Endothelial cell of umbilical vein (primary cell): ENCODE measurements at regions not wholly inside any gene's neighbourhood (a gene's known extent, or its start where the extent isn't known, plus 50 kb on each side); places are given as distances from the start of the nearest gene placed in this dataset.
A peak's percentile ranks its signal among the peaks of the same experiment; 100 is the strongest.
"Not testable (repeated sequence)": the region's sequence is repeated elsewhere in the genome, so short reads cannot be mapped to it uniquely, and the experiment has no call there.

Experiments used
- BruUV-seq: library from RNA; stranded (reverse); fragments of 400-500 nt; replicated peaks from 2 replicates; lab custom pipeline; 2021; lab: Mats Ljungman, UMichigan
- CTCF ChIA-PET: fragments of 300-600, 350-600 bp; sonication (Branson Sonifier 250); formaldehyde crosslinking; loops from one replicate; lab custom pipeline; 2021; ENCODE audit warnings: antibody characterized with exemption, inconsistent platforms; lab: Charles Lee
- POLR2A ChIA-PET: fragments of 300-600, 350-600 bp; sonication (Branson Sonifier 250); formaldehyde crosslinking; loops from one replicate; lab custom pipeline; 2021; ENCODE audit warnings: antibody characterized with exemption, inconsistent platforms; lab: Charles Lee
- DNase-seq: peaks from one replicate; pipeline ENCODE4 v3.0.0-alpha.2; 2011; ENCODE audit warnings: low read depth, low spot score
- FAIRE-seq: peaks from 2 replicates; lab custom pipeline; 2011; peaks lifted over from hg19 to GRCh38; lab: Jason Lieb, UNC
- H2AFZ ChIP-seq: 2 replicates; pipeline ENCODE4 v1.6.0; 2012; ENCODE audit warnings: low read depth, low read length, control low read depth, inconsistent platforms
- H3K27ac ChIP-seq: 2 replicates; pipeline ENCODE4 v1.5.1; 2011; ENCODE audit warnings: low read depth, mild to moderate bottlenecking, control low read depth, low read length, moderate library complexity; ENCODE audit not compliant: insufficient read depth
- H3K27me3 ChIP-seq, 2 experiments: 2 replicates each; pipeline versions ENCODE4 v1.6.0 to v1.6.1; 2011; ENCODE audit warnings: low read length in 2 of 2, mixed read lengths in 1 of 2; ENCODE audit not compliant: control insufficient read depth in 2 of 2, insufficient read depth in 2 of 2
- H3K36me3 ChIP-seq, 2 experiments: 2 replicates in 1 of 2; 3 replicates in 1 of 2; pipeline ENCODE4 v1.5.1; 2011; ENCODE audit warnings: low read length in 2 of 2, mild to moderate bottlenecking in 1 of 2, moderate library complexity in 1 of 2; ENCODE audit not compliant: control insufficient read depth in 2 of 2, insufficient read depth in 2 of 2; ENCODE audit errors: extremely low read depth in 1 of 2
- H3K4me1 ChIP-seq: 3 replicates; pipeline ENCODE4 v1.5.1; 2011; ENCODE audit warnings: mild to moderate bottlenecking, low read length; ENCODE audit not compliant: control insufficient read depth, insufficient read depth; ENCODE audit errors: extremely low read depth
- H3K4me2 ChIP-seq: 2 replicates; pipeline ENCODE4 v1.6.1; 2011; ENCODE audit warnings: low read length, control low read depth, mixed read lengths; ENCODE audit not compliant: insufficient read depth
- H3K4me3 ChIP-seq, 3 experiments: fragments of 200-600 bp in 1 of 3; sonication (generic), shearing (Covaris generic) in 1 of 3; replicated peaks in 1 of 3; 2 replicates each; pipeline ENCODE4 v1.5.1; 2011 to 2016; ENCODE audit warnings: control low read depth in 3 of 3, low read length in 3 of 3, mild to moderate bottlenecking in 2 of 3, inconsistent platforms in 1 of 3, low read depth in 1 of 3, moderate library complexity in 1 of 3; ENCODE audit not compliant: insufficient read depth in 1 of 3
- H3K79me2 ChIP-seq: 2 replicates; pipeline ENCODE4 v1.6.0; 2012; ENCODE audit warnings: low read length, inconsistent platforms; ENCODE audit not compliant: control insufficient read depth, insufficient read depth
- H3K9ac ChIP-seq: replicated peaks from 2 replicates; pipeline ENCODE3; 2011; ENCODE audit warnings: low read length, control low read depth; ENCODE audit not compliant: insufficient read depth; ENCODE audit errors: extremely low read depth
- H3K9me1 ChIP-seq: replicated peaks from 3 replicates; pipeline ENCODE4 v1.6.0; 2011; ENCODE audit warnings: mild to moderate bottlenecking, low read length; ENCODE audit not compliant: control insufficient read depth, insufficient read depth; ENCODE audit errors: extremely low read depth
- H3K9me3 ChIP-seq: replicated peaks from 2 replicates; pipeline ENCODE4 v1.5.1; 2012; ENCODE audit warnings: low read length, inconsistent platforms; ENCODE audit not compliant: control insufficient read depth, insufficient read depth
- H4K20me1 ChIP-seq: replicated peaks from 2 replicates; pipeline ENCODE3; 2011; ENCODE audit warnings: mild to moderate bottlenecking, low read length; ENCODE audit not compliant: control insufficient read depth, insufficient read depth; ENCODE audit errors: extremely low read depth
- dilution Hi-C: fragments of 300-500 bp; cut with MboI; formaldehyde crosslinking; loops from one replicate; pipeline ENCODE4 v1.15.0; 2019; ENCODE audit warnings: low sequenced_read_pairs; ENCODE audit not compliant: extremely low pct_ligation_motif_present
- intact Hi-C: fragments of 100-400 bp; cut with micrococcal nuclease; formaldehyde crosslinking; loops from one replicate; pipeline ENCODE4 v1.10.0; 2022

- H4K20me1 ChIP-seq, H3K79me2 ChIP-seq, H3K36me3 ChIP-seq, intact Hi-C loops, FAIRE-seq, H2AFZ ChIP-seq, H3K27me3 ChIP-seq, H3K4me3 ChIP-seq, H3K9me3 ChIP-seq, H3K9ac ChIP-seq, H3K4me2 ChIP-seq, BruUV-seq, H3K27ac ChIP-seq, H3K4me1 ChIP-seq, DNase-seq, POLR2A ChIA-PET, dilution Hi-C loops, H3K9me1 ChIP-seq: not testable (repeated sequence)
- CTCF ChIA-PET: interaction anchor here (0.6 kb wide), 1 partner anchor 73 kb away, joined by 3 read pairs; no protein-coding TSS in a partner anchor
Observed at GRCh38 chr16:29346796-29347580, 59.5 kb downstream of the NPIPB11 start.

- FAIRE-seq, dilution Hi-C loops, H4K20me1 ChIP-seq: not testable (repeated sequence)
Observed at GRCh38 chr16:29346203-29346602, 60.3 kb downstream of the NPIPB11 start.

GRCh38 chr16:29342937-29343336, 63.6 kb downstream of the NPIPB11 start:
- H2AFZ ChIP-seq: not testable (repeated sequence)

More at GRCh38 chr16:29346203-29346602, 60.3 kb downstream of the NPIPB11 start:
- H3K36me3 ChIP-seq, BruUV-seq, H3K4me2 ChIP-seq, H3K27ac ChIP-seq, H3K4me3 ChIP-seq, POLR2A ChIA-PET, H3K4me1 ChIP-seq, H3K9ac ChIP-seq, H2AFZ ChIP-seq, DNase-seq, H3K9me1 ChIP-seq, H3K79me2 ChIP-seq, CTCF ChIA-PET, intact Hi-C loops, H3K9me3 ChIP-seq, H3K27me3 ChIP-seq: not testable (repeated sequence)

GRCh38 chr16:29340779-29341438, 65.6 kb downstream of the NPIPB11 start:
- POLR2A ChIA-PET, H2AFZ ChIP-seq, H3K27ac ChIP-seq, CTCF ChIA-PET, BruUV-seq, dilution Hi-C loops, H3K4me3 ChIP-seq, H3K4me2 ChIP-seq, H3K79me2 ChIP-seq, DNase-seq, H3K9me3 ChIP-seq, intact Hi-C loops, H3K9me1 ChIP-seq, H3K9ac ChIP-seq, H3K4me1 ChIP-seq, H3K27me3 ChIP-seq, H4K20me1 ChIP-seq, H3K36me3 ChIP-seq: not testable (repeated sequence)
- FAIRE-seq: peak; percentile 56

More at GRCh38 chr16:29342937-29343336, 63.6 kb downstream of the NPIPB11 start:
- H4K20me1 ChIP-seq, H3K36me3 ChIP-seq, FAIRE-seq, H3K27ac ChIP-seq, H3K9me3 ChIP-seq, H3K4me1 ChIP-seq, H3K9me1 ChIP-seq, dilution Hi-C loops, intact Hi-C loops, POLR2A ChIA-PET, CTCF ChIA-PET, H3K9ac ChIP-seq, H3K79me2 ChIP-seq, H3K4me3 ChIP-seq, H3K27me3 ChIP-seq, DNase-seq, BruUV-seq, H3K4me2 ChIP-seq: not testable (repeated sequence)
